ENCODE measurements at regions not wholly inside any gene's neighbourhood (a gene's known extent, or its start where the extent isn't known, plus 50 kb on each side); places are given as distances from the start of the nearest gene placed in this dataset.

DNA sequence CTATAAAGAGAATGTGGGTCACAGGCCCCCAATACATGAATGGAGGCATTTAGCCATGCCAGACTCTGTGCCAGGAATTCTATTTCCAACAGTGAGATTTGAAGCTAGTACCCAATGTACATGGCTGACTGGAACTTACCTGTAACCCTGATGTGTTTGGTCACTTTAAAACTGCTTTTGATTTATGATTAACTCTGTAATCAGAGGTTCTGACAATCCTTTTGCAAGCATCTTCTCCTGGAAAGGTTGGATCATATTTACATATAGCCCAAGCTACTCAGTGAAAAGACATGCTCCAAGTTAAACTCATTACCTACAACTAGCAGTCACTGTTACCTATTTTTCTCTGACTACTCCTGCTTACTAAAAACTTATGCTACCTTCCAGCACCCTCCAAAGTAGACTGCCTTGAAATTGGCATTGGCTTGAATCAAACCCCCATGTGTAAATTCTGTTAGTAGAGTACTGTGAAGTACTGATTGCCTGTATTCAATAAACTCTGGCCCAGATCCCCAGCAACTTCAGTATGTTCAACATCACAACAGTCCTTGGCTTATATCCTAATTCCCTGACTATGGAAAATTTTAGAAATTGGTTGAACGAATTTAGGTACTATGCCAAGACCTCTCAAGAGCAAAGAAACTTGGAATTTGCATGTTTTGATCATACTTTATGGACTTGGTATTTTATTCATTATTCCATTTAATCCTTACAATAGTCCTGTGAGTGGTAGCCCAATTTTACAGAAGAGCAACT is 665.6 kb upstream of the NECTIN3 start:
- Histone ChIP-seq H3K27ac (ENCODE audit: low read depth, low read length, poor library complexity, severe bottlenecking) (no peak overlapping the region), H4K20me1 (ENCODE audit: insufficient read depth, low read length) (no peaks in the 10 kb centered on the region), H3K4me2 (ENCODE audit: low read length) (no peak overlapping the region), H3K79me2 (ENCODE audit: insufficient read depth, low read depth, low read length) (no peaks in the 10 kb centered on the region), H2AFZ (ENCODE audit: low read length) (no peak overlapping the region), H3K36me3 (ENCODE audit: insufficient read depth, low read length) (no peaks in the 10 kb centered on the region), H3K4me3 (ENCODE audit: low read depth, low read length, poor library complexity, severe bottlenecking) (no peak overlapping the region), H3K9me2 (ENCODE audit: insufficient read depth, low read length) (no peaks in the 10 kb centered on the region), H3K9me3 (ENCODE audit: low read length) (no peaks in the 10 kb centered on the region), H3K4me1 (ENCODE audit: insufficient read depth, low read length, poor library complexity, severe bottlenecking) (no peaks in the 10 kb centered on the region)
- no TSS peak for BruUV-seq (replicated peaks)
- DNase-seq (ENCODE audit: low spot score) = no peak
- intact Hi-C loops (cut with micrococcal nuclease; ENCODE audit: unreplicated experiment) = no loop called here
- no peak for TF ChIP-seq EZH2phosphoT487 (IDR thresholded peaks at IDR 0.05; ENCODE audit: borderline replicate concordance, low read depth, low read length)
- TF ChIP-seq, protein P1, sequence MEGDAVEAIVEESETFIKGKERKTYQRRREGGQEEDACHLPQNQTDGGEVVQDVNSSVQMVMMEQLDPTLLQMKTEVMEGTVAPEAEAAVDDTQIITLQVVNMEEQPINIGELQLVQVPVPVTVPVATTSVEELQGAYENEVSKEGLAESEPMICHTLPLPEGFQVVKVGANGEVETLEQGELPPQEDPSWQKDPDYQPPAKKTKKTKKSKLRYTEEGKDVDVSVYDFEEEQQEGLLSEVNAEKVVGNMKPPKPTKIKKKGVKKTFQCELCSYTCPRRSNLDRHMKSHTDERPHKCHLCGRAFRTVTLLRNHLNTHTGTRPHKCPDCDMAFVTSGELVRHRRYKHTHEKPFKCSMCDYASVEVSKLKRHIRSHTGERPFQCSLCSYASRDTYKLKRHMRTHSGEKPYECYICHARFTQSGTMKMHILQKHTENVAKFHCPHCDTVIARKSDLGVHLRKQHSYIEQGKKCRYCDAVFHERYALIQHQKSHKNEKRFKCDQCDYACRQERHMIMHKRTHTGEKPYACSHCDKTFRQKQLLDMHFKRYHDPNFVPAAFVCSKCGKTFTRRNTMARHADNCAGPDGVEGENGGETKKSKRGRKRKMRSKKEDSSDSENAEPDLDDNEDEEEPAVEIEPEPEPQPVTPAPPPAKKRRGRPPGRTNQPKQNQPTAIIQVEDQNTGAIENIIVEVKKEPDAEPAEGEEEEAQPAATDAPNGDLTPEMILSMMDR (conservative IDR thresholded peaks at IDR 0.05; ENCODE audit: low read length) = no peak
- POLR2A ChIA-PET = no interaction called here
- CTCF ChIA-PET (ENCODE audit: unreplicated experiment) = no interaction called here

DNA sequence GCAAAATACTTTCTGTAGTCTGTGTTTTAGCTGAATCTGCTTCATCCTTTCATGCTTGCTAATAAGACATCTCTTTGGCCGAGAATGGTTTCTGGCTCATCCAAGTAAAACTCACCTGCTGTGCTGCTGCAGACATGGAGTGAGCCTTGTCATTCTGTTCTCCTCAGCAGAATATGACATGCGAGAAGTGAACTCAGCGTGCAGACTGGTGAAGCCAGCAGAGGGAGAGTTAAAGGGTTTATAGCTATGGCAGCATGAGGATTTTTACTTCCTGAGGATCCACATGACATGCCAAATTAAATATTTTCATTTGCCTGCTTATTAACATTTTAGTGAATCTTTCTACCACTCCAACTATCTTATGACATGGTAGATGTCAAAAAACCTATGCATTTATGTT is 658.4 kb upstream of the NECTIN3 start:
- Histone ChIP-seq H3K9me3 (ENCODE audit: low read length) (no peaks in the 10 kb centered on the region), H3K9me2 (ENCODE audit: insufficient read depth, low read length) (no peaks in the 10 kb centered on the region), H3K4me1 (ENCODE audit: insufficient read depth, low read length, poor library complexity, severe bottlenecking) (no peaks in the 10 kb centered on the region), H3K36me3 (ENCODE audit: insufficient read depth, low read length) (no peaks in the 10 kb centered on the region), H3K4me2 (ENCODE audit: low read length) (no peak overlapping the region), H3K4me3 (ENCODE audit: low read depth, low read length, poor library complexity, severe bottlenecking) (no peak overlapping the region), H4K20me1 (ENCODE audit: insufficient read depth, low read length) (no peaks in the 10 kb centered on the region), H2AFZ (ENCODE audit: low read length) (no peak overlapping the region), H3K27ac (ENCODE audit: low read depth, low read length, poor library complexity, severe bottlenecking) (no peak overlapping the region), H3K79me2 (ENCODE audit: insufficient read depth, low read depth, low read length) (no peaks in the 10 kb centered on the region)
- TF ChIP-seq EZH2phosphoT487 (IDR thresholded peaks at IDR 0.05; ENCODE audit: borderline replicate concordance, low read depth, low read length) = no peak
- TF ChIP-seq, protein P1 (conservative IDR thresholded peaks at IDR 0.05; ENCODE audit: low read length) = no peak
- no TSS peak for BruUV-seq (replicated peaks)
- CTCF ChIA-PET (ENCODE audit: unreplicated experiment) = no interaction called here
- intact Hi-C loops (cut with micrococcal nuclease; ENCODE audit: unreplicated experiment) = no loop called here
- DNase-seq (ENCODE audit: low spot score) = no peak
- POLR2A ChIA-PET = no interaction called here
